NCI-H82 treated with DMSO at 0.1 percent for 48 hours (cell line): ENCODE measurements at regions not wholly inside any gene's neighbourhood (a gene's known extent, or its start where the extent isn't known, plus 50 kb on each side); places are given as distances from the start of the nearest gene placed in this dataset.

ENCODE experiments used
- DNase-seq: peaks from one replicate; lab custom pipeline; 2025; ENCODE audit not compliant: unreplicated experiment; lab: John Stamatoyannopoulos, UW

DNA sequence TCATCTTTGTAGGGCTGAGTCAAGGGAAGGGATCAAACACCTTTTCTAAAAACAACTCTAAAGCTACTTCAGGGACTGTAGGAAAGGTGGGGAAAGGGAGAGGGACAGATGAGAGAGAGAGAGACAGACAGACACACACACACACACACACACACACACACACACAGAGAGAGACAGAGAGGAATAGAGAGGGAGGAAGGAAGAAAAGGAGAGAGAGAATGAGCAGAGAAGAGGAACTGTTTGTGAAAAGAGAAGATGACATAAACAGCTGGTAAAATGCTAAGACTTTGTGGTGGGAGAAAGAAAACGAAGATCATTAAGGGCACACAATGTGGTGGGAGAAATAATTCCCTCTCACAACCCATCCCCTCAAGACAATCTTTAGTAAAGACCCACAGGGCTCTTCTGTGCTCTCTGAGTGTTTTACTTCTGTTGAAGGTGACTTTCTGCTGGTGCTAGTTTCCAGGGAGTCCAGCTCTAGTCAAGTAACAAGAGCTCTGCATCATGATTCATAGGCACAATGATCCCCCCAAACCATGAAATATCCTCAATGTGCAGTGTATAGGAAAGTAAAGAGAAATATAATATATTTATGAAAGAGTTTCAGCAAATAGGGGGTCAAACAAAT, 77.2 kb upstream of the STK17B start:
- no peak for DNase-seq

DNA sequence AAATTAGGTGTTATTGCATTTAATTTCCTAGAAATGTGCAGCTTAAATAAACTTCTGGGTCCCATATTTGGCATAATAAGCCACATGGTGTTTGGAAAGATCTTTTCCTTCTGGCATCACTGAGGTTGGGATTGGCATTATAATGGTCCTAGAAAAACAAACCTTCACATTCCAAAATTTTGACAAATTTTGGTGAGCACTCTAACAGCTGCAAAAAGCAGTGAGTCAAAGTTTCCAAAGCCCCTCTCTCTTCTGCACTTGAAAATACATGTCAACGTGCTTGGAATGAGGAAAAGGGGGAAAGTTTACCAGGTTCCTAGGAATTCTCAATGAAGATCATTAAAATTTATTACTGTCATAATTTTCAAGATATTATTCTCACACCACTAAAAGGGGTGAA, 77.8 kb upstream of the STK17B start:
- no peak for DNase-seq

DNA sequence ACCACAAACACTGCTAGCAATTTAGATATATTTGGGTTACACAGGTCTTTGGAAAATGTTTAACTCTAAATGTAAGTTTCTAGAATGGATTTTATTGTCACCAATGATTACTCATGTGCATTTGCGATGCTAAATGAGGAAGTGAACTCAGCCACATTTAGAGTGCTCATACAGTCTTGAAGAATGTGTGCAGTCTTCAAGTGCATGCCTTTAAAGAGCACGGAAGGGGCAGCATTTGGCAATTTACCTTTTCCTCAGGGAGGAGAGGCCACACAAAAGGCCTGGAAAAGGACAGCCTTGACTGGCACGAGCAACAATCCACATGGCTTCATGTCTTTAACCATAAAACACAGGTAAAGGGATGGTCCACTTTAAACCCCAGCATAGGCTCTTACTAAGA, 78.5 kb upstream of the STK17B start:
- DNase-seq, result no peak

DNA sequence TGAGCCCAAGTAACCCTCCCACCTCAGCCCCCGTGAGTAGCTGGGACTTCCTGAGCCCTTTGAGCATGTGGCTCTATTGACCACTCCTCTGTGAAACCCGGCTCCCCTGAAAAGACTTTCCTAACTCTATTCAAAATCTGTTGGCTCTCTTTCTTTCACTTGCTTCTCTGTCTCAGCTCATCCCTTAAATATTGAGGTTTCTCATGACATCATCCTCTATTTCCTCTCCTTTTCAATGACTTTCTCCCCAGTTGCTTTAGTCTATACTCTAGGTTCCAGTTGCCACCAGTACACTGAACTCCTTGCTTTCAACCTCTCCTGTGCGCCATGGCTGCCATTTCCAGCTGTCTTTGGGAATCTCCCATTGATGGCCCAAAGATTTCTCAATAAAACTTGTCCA, 79.8 kb upstream of the STK17B start:
- DNase-seq, result no peak

- DNase-seq, result no peak
These were observed 81.2 kb upstream of the STK17B start for GRCh38 chr2:196252408-196253115.

GRCh38 chr2:196253116-196253480, 81.7 kb upstream of the STK17B start:
- DNase-seq, result no peak

DNA sequence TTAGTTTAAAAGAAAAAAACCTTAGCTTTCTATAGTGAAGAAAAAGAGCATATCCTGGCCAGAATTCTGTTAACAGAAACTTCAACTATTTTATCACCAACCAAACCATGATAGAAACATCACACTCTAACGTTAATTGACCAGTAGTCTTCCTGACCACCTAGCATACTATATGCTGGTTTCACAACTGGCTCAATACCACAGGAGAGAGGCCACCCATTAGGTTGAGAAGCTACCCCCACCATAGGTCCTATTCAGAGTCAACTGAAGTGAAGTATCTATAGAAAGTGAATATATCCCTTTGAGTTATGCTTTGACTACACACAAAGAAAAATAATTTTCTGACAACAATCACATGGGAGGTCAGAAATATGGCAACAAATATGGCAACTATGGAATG, 85.2 kb upstream of the STK17B start:
- DNase-seq, result no peak

- no peak for DNase-seq
These were observed 85.7 kb upstream of the STK17B start for GRCh38 chr2:196257086-196257485.

GRCh38 chr2:196258407-196258806, 87.0 kb upstream of the STK17B start:
- no peak for DNase-seq

GRCh38 chr2:196259507-196260481, 88.4 kb upstream of the STK17B start:
- no peak for DNase-seq

DNA sequence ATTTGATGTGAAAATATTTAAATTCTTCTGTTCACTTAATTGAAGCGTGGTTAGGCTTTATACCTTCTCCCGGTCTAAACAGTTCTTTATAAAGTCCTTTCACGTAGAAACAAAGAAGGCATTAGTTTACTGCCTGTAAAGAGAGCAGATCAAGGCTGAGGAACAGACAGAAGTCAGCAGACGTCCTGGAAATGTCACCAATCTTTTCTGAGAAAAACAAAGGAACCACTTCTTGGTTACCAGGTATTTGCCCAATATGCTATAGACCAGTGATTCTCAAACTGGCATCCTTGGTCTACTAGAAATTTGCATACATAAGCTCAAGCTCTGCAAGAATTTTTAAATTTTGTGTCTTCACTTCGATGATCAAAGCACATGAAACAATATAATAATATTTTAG, 89.2 kb upstream of the STK17B start:
- DNase-seq, result no peak

GRCh38 chr2:196262606-196263005, 91.2 kb upstream of the STK17B start:
- DNase-seq, result no peak

DNA sequence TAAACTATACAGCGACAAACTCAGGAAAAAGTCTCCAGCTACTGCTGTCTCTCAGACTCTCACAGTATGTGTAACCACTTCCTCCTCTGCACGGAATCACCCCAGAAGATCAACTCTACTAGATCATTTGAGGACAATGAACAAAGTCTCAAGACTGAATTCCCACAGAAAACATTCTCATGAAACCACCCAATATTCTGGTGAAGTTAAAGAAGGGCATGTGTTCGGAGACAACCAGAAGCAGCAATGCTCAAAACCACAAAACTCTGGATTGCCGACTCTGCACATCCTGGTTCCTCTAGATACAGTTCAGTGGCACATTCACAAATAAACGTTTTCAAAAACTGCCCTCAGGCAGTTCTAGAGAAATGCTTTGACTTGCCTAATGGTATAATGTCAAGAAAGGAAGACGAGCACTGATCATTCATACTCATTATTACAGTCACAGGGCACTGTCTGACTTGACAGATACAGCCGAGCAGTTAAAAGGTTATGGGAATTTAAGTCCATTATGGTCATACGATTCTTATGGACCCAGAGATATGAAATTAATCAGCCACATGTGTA, 91.9 kb upstream of the STK17B start:
- no peak for DNase-seq

GRCh38 chr2:196266351-196266750, 95.0 kb upstream of the STK17B start:
- no peak for DNase-seq

DNA sequence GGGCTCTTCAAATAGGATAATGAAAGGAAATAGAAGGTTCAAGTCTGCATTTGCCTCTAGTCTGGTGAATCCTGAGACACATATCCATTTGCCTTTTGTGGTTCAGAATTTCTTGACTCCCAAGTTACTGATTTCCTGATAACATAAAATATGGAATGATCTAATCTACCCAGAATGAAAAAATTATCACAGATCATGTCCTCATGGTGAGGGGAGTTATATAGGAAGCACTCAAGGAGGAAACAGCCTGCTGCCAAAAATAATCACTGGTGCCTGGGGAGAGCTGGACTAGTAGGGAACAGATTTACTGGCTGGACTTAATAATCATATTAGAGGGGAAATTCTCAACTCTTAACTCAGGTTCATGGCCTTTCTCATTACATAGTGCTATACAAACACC, 95.5 kb upstream of the STK17B start:
- DNase-seq, result peak; percentile 65

GRCh38 chr2:196268025-196268424, 96.6 kb upstream of the STK17B start:
- no peak for DNase-seq

GRCh38 chr2:196268538-196269338, 97.4 kb upstream of the STK17B start:
- peak; percentile 51 for DNase-seq

GRCh38 chr2:196271795-196272194, 100.4 kb upstream of the STK17B start:
- DNase-seq, result no peak

DNA sequence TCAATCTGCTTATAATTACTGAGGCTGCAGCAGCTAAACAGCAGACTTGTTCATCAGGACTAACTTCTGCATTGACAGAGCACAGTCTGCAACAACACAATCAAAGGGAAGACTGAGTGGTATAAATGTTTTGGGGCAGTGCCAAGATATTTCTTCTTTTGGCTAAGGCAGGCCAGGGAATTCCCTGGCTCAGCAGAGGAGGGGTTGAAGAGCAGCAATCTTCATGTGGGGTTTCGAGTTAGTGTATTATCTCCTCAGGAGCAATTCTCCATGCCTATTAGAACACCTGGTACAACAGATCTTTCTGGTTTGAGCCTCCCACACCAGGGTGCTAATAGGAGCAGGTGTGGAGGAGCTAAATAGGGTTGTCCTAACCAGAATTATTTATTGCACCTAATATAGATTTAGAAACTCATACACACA, 103.0 kb upstream of the STK17B start:
- DNase-seq, result no peak

- DNase-seq, result no peak
These were observed 104.4 kb upstream of the STK17B start for GRCh38 chr2:196275646-196276352.
